ENCODE measurements at regions not wholly inside any gene's neighbourhood (a gene's known extent, or its start where the extent isn't known, plus 50 kb on each side); places are given as distances from the start of the nearest gene placed in this dataset.

- intact Hi-C loops (cut with micrococcal nuclease; ENCODE audit: unreplicated experiment), result no loop called here
- Histone ChIP-seq H2AFZ (ENCODE audit: control insufficient read depth, low read depth, low read length) (no peak overlapping the region), H3K9ac (ENCODE audit: control insufficient read depth, insufficient read depth, low read length) (no peak overlapping the region), H3K4me1 (ENCODE audit: control insufficient read depth, insufficient read depth, low read length) (no peaks in the 10 kb centered on the region), H3K9me3 (replicated peaks; ENCODE audit: control insufficient read depth, insufficient read depth, low read length) (no peaks in the 10 kb centered on the region; the same call in 2 of the 3 replicates), H3K36me3 (ENCODE audit: control insufficient read depth in 2 of 2, insufficient read depth in 2 of 2, low read length in 1 of 2) (no peaks in the 10 kb centered on the region), H4K20me1 (ENCODE audit: control insufficient read depth, insufficient read depth) (no peaks in the 10 kb centered on the region), H3K4me3 (no peak overlapping the region), H3K27me3 (replicated peaks in 1 of 2; ENCODE audit: control insufficient read depth in 2 of 2, insufficient read depth in 2 of 2, low read length in 1 of 2) (no peaks in the 10 kb centered on the region), H3K27ac (ENCODE audit: control insufficient read depth, insufficient read depth) (no peak overlapping the region), H3K79me2 (ENCODE audit: control insufficient read depth, insufficient read depth, low read length) (no peaks in the 10 kb centered on the region), H3K4me2 (ENCODE audit: control insufficient read depth, insufficient read depth) (no peak overlapping the region)
- in situ Hi-C loops (cut with MboI), result no loop called here
- DNase-seq (ENCODE audit: low read depth, low spot score), result no peak
- CTCF ChIA-PET, result no interaction called here
- POLR2A ChIA-PET, result no interaction called here
- SMC1A ChIA-PET (ENCODE audit: uncharacterized antibody, unreplicated experiment), result no interaction called here
- RAD21 ChIA-PET (ENCODE audit: unreplicated experiment), result no interaction called here
- WGBS (ENCODE audit: insufficient coverage, insufficient replicate concordance, low lambda C conversion rate, missing lambda C conversion rate), result 41% methylated on average over 5 of the region's 5 CpGs
- TF ChIP-seq MEF2A (IDR thresholded peaks at IDR 0.05; ENCODE audit: insufficient read depth, low read depth, low read length) (no peak), RELB (IDR thresholded peaks at IDR 0.05; ENCODE audit: low read depth) (no peak), USF1 (IDR thresholded peaks at IDR 0.05; ENCODE audit: borderline replicate concordance, extremely low read length, insufficient read depth, low read depth, low read length) (no peak)
- no peak for ATAC-seq
- BruUV-seq (replicated peaks), result no TSS peak
- no peak for FAIRE-seq
Observed at GRCh38 chr2:194603429-194603828, 1053.6 kb upstream of the SLC39A10 start.

GRCh38 chr2:194602750-194603149, 1054.3 kb upstream of the SLC39A10 start:
- BruUV-seq (replicated peaks), result no TSS peak
- Histone ChIP-seq H4K20me1 (ENCODE audit: control insufficient read depth, insufficient read depth) (no peaks in the 10 kb centered on the region), H3K79me2 (ENCODE audit: control insufficient read depth, insufficient read depth, low read length) (no peaks in the 10 kb centered on the region), H3K4me2 (ENCODE audit: control insufficient read depth, insufficient read depth) (no peak overlapping the region), H3K27me3 (replicated peaks in 1 of 2; ENCODE audit: control insufficient read depth in 2 of 2, insufficient read depth in 2 of 2, low read length in 1 of 2) (no peaks in the 10 kb centered on the region), H3K9me3 (replicated peaks; ENCODE audit: control insufficient read depth, insufficient read depth, low read length) (no peaks in the 10 kb centered on the region; the same call in 2 of the 3 replicates), H3K9ac (ENCODE audit: control insufficient read depth, insufficient read depth, low read length) (no peak overlapping the region), H2AFZ (ENCODE audit: control insufficient read depth, low read depth, low read length) (no peak overlapping the region), H3K36me3 (ENCODE audit: control insufficient read depth in 2 of 2, insufficient read depth in 2 of 2, low read length in 1 of 2) (no peaks in the 10 kb centered on the region), H3K4me1 (ENCODE audit: control insufficient read depth, insufficient read depth, low read length) (no peaks in the 10 kb centered on the region), H3K4me3 (no peak overlapping the region), H3K27ac (ENCODE audit: control insufficient read depth, insufficient read depth) (no peak overlapping the region)
- ChIA-PET SMC1A (ENCODE audit: uncharacterized antibody, unreplicated experiment) (no interaction called here), CTCF (no interaction called here), POLR2A (no interaction called here), RAD21 (ENCODE audit: unreplicated experiment) (no interaction called here)
- in situ Hi-C loops (cut with MboI) (no loop called here), intact Hi-C loops (cut with micrococcal nuclease; ENCODE audit: unreplicated experiment) (no loop called here)
- DNase-seq (ENCODE audit: low read depth, low spot score), result no peak
- no peak for FAIRE-seq
- 20% methylated on average over 5 of the region's 5 CpGs for WGBS (ENCODE audit: insufficient coverage, insufficient replicate concordance, low lambda C conversion rate, missing lambda C conversion rate)
- no peak for ATAC-seq
- no peak for TF ChIP-seq MYC (IDR thresholded peaks at IDR 0.05; ENCODE audit: insufficient read depth, insufficient read length, insufficient replicate concordance, low read length, severe bottlenecking)
- TF ChIP-seq RAD51 (IDR thresholded peaks at IDR 0.05), result no peak
- no peak for TF ChIP-seq POLR2AphosphoS2 (IDR thresholded peaks at IDR 0.05; ENCODE audit: low read depth, low read length)
- no peak for TF ChIP-seq MTA3 (IDR thresholded peaks at IDR 0.05; ENCODE audit: borderline replicate concordance, low read length)
- TF ChIP-seq CBFB (IDR thresholded peaks at IDR 0.05; ENCODE audit: low read depth), result no peak
- no peak for TF ChIP-seq RUNX3 (IDR thresholded peaks at IDR 0.05; ENCODE audit: low read length)
- no peak for TF ChIP-seq MLLT1 (IDR thresholded peaks at IDR 0.05)
- TF ChIP-seq IKZF1 (conservative IDR thresholded peaks at IDR 0.05), result no peak
- no peak for TF ChIP-seq DPF2 (IDR thresholded peaks at IDR 0.05)
- no peak for TF ChIP-seq SRF (IDR thresholded peaks at IDR 0.05; ENCODE audit: low read depth in 2 of 2, low read length in 2 of 2)
- no peak for TF ChIP-seq PAX5 (IDR thresholded peaks at IDR 0.05; ENCODE audit: borderline replicate concordance, low read depth, low read length)

Data from GM12878 (cell line).